ENCODE measurements at regions not wholly inside any gene's neighbourhood (a gene's known extent, or its start where the extent isn't known, plus 50 kb on each side); places are given as distances from the start of the nearest gene placed in this dataset.

DNA sequence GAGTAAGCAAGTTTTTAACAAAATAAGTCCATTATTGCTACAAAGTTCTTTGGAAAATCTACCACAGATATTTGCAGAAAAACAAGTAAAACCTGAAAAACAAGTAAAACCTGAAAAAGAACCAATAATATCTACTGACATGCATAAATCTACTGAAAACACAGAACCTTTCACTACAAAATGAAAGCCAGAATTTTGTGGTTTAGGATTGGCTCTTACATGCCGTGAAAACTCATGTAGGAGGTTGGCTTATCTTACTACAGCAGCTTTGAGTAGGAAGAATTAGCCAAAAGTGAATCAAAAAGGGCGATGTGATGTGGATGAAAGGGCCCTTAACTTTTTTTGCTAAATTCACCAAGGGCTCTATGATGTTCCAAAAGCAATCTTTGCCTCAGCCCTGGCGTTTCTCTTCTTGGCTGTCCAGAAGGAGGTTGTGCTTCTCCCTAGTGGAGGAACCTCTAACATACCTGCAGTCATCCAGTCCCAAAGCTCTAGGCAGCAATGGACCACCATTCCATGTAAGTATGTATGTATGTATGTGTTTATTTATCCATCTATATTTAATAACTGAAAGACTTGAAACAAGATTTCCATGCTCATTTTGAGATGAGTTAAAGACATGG is 93.5 kb upstream of the ZNF804B start:
- H3K9me3 ChIP-seq (replicated peaks; ENCODE audit: low read length): no peaks in the 10 kb centered on the region
- H3K9ac ChIP-seq (ENCODE audit: low read depth, low read length): no peak overlapping the region
- no peaks in the 10 kb centered on the region for H3K4me1 ChIP-seq (ENCODE audit: control insufficient read depth, insufficient read depth, low read length)
- no peak overlapping the region for H3K4me3 ChIP-seq (ENCODE audit: low read length)
- no peaks in the 10 kb centered on the region for H3K27me3 ChIP-seq (ENCODE audit: control insufficient read depth, insufficient read depth, low read length)
- no peaks in the 10 kb centered on the region for H3K36me3 ChIP-seq (ENCODE audit: insufficient read depth, low read length)
- no peak overlapping the region for H3K4me2 ChIP-seq (ENCODE audit: low read length)

DNA sequence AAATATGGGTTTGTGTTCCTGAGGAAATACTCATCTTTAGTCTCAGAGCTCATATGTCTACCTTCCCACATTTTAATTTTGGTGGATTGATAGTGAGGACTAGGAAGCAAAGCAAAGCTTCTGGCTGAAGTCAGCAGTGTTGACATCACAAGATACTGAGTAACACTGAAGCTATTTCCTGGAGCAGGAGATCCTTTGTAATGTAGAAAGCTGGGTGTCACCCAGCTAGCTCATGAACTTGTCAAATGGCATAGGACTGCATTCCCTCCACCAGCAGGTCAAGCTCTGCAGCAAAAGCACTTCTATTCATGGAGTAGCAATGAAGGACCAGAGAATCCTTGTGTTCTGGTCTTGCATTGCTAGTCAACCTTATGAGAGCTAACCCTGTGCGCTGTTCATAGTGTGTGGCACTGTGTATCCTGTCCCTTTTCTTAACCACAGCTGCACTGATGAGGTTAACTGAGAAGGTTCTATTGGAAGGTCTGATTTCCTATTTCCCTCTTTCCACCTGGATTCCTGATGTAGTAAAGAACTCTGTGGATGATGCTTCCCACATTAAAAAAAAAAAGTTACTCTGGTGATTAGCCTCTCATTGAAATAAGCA is 94.8 kb upstream of the ZNF804B start:
- H3K9me3 ChIP-seq (replicated peaks; ENCODE audit: low read length): no peaks in the 10 kb centered on the region
- H3K4me2 ChIP-seq (ENCODE audit: low read length): no peak overlapping the region
- H3K36me3 ChIP-seq (ENCODE audit: insufficient read depth, low read length): no peaks in the 10 kb centered on the region
- no peak overlapping the region for H3K9ac ChIP-seq (ENCODE audit: low read depth, low read length)
- no peaks in the 10 kb centered on the region for H3K27me3 ChIP-seq (ENCODE audit: control insufficient read depth, insufficient read depth, low read length)
- H3K4me1 ChIP-seq (ENCODE audit: control insufficient read depth, insufficient read depth, low read length): no peaks in the 10 kb centered on the region
- H3K4me3 ChIP-seq (ENCODE audit: low read length): no peak overlapping the region

DNA sequence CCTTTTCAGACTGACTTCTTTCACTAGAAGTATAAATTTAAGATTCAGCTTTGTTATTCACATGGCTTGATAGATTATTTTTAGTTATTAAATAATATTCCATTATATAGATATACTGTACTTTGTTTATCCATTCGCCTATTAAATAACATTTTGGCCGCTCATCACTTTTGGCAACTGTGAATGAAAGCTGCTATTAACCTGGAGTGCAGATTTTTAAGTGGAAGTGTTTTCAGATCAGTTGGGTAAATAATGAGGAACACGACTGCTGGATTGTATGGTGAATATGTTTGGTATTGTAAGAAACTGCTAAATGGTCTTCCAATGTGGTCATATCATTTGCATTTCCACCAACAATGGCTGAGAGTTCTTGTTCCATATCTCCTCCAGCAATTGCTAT is 97.6 kb upstream of the ZNF804B start:
- Histone ChIP-seq H3K4me2 (ENCODE audit: low read length) (no peak overlapping the region), H3K9ac (ENCODE audit: low read depth, low read length) (no peak overlapping the region), H3K4me3 (ENCODE audit: low read length) (no peak overlapping the region), H3K36me3 (ENCODE audit: insufficient read depth, low read length) (no peaks in the 10 kb centered on the region), H3K9me3 (replicated peaks; ENCODE audit: low read length) (no peaks in the 10 kb centered on the region), H3K4me1 (ENCODE audit: control insufficient read depth, insufficient read depth, low read length) (no peaks in the 10 kb centered on the region), H3K27me3 (ENCODE audit: control insufficient read depth, insufficient read depth, low read length) (no peaks in the 10 kb centered on the region)

DNA sequence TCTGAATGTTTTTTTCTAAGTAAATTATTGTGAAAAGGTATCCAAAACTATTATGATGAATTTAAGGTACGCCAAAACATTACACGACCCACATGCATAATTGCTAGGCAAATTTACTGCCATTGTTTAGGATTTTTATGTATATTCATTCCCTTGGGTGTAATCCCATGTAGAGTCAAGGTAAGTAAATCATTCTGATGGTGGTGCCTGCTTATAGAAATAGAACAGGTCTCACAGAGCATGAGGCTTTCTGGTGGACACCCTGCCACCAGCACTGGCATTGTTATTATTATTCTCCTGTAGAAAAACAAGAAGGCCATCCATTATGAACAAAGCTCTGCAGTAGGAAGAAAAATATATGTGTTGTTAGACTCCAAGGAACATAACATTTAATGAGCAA is 111.7 kb upstream of the ZNF804B start:
- Histone ChIP-seq H3K9me3 (replicated peaks; ENCODE audit: low read length) (no peaks in the 10 kb centered on the region), H3K27me3 (ENCODE audit: control insufficient read depth, insufficient read depth, low read length) (no peaks in the 10 kb centered on the region), H3K4me2 (ENCODE audit: low read length) (no peak overlapping the region), H3K4me3 (ENCODE audit: low read length) (no peak overlapping the region), H3K36me3 (ENCODE audit: insufficient read depth, low read length) (no peaks in the 10 kb centered on the region), H3K4me1 (ENCODE audit: control insufficient read depth, insufficient read depth, low read length) (no peaks in the 10 kb centered on the region), H3K9ac (ENCODE audit: low read depth, low read length) (no peak overlapping the region)

DNA sequence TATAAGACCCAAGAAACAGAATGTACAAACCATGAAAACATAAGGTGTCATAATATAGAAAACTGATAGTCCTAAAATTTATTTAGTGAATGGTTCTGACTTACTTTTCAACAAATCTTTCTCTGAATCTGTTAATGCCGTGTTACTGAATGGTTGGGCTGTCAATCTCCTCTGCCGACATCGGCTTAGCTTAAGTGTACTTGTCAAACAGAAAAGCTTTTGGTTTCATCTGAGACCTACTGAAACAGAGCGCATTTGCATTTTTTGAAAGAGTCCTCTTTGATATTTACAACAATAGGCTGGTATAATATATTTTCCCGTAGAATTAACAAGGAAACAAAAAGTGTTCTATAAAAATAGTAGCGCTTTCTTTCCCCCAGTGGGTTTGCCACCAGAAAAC is 120.9 kb upstream of the ZNF804B start:
- Histone ChIP-seq H3K27me3 (ENCODE audit: control insufficient read depth, insufficient read depth, low read length) (no peaks in the 10 kb centered on the region), H3K4me1 (ENCODE audit: control insufficient read depth, insufficient read depth, low read length) (no peaks in the 10 kb centered on the region), H3K4me3 (ENCODE audit: low read length) (no peak overlapping the region), H3K9ac (ENCODE audit: low read depth, low read length) (no peak overlapping the region), H3K9me3 (replicated peaks; ENCODE audit: low read length) (no peaks in the 10 kb centered on the region), H3K4me2 (ENCODE audit: low read length) (no peak overlapping the region), H3K36me3 (ENCODE audit: insufficient read depth, low read length) (no peaks in the 10 kb centered on the region)

DNA sequence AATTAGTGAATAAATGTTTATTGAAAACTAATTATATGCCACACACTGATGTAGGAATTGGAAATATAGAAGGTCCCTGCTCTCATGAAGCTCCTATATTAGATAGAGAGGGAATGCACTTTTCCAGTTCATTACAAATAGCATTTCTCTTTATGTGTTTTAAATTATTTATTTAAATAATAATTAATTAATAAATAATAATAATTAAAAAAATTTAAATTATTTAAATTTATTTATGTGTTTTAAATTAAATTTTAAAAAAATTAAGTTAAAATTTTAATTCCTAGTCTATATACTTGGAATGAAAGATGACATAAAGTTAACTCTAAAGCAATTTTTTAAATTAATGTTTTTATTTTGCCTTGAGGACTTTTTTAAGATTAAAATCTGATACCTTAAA is 121.7 kb upstream of the ZNF804B start:
- Histone ChIP-seq H3K9ac (ENCODE audit: low read depth, low read length) (no peak overlapping the region), H3K4me3 (ENCODE audit: low read length) (no peak overlapping the region), H3K9me3 (replicated peaks; ENCODE audit: low read length) (no peaks in the 10 kb centered on the region), H3K4me1 (ENCODE audit: control insufficient read depth, insufficient read depth, low read length) (no peaks in the 10 kb centered on the region), H3K4me2 (ENCODE audit: low read length) (no peak overlapping the region), H3K27me3 (ENCODE audit: control insufficient read depth, insufficient read depth, low read length) (no peaks in the 10 kb centered on the region), H3K36me3 (ENCODE audit: insufficient read depth, low read length) (no peaks in the 10 kb centered on the region)

DNA sequence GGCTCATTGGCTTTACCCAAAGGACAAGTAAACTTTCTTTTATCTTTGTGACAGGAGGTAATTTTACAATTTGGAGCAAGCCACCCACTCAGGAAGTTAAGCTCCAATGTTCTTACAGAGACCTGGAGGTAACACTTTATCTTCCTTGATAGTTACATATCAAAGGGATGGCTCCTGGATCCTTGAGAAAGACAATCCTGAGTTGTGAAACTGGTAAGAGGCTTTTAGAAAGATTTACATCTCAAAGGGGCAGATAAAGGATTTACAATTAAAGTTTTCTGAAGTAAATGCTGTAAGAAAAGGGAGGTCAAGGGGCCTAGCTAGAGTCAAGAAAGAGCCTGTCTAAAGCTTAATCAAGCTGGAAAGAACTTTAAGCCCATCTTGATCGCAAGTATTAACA is 124.4 kb upstream of the ZNF804B start:
- Histone ChIP-seq H3K4me3 (ENCODE audit: low read length) (no peak overlapping the region), H3K4me2 (ENCODE audit: low read length) (no peak overlapping the region), H3K9ac (ENCODE audit: low read depth, low read length) (no peak overlapping the region), H3K4me1 (ENCODE audit: control insufficient read depth, insufficient read depth, low read length) (no peaks in the 10 kb centered on the region), H3K36me3 (ENCODE audit: insufficient read depth, low read length) (no peaks in the 10 kb centered on the region), H3K27me3 (ENCODE audit: control insufficient read depth, insufficient read depth, low read length) (no peaks in the 10 kb centered on the region), H3K9me3 (replicated peaks; ENCODE audit: low read length) (no peaks in the 10 kb centered on the region)

DNA sequence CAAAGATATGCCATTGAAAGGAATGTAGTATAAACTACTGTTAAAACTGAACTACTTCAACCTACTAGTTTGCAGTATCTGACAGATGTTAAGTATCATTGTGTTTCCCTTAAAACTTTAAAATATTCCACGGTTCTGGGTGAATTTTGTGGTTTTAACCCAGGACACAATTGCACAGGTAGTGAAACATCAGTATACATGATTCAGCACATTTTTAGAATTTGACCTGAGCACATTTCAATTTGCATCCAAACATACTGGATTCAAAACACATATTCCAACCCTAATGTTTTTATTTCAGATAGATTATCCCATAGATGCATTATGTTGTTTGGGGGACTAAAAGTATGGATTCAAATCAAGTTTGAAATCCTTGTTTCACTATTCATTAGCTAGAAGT is 129.9 kb upstream of the ZNF804B start:
- Histone ChIP-seq H3K36me3 (ENCODE audit: insufficient read depth, low read length) (no peaks in the 10 kb centered on the region), H3K4me1 (ENCODE audit: control insufficient read depth, insufficient read depth, low read length) (no peaks in the 10 kb centered on the region), H3K4me2 (ENCODE audit: low read length) (no peak overlapping the region), H3K9ac (ENCODE audit: low read depth, low read length) (no peak overlapping the region), H3K4me3 (ENCODE audit: low read length) (no peak overlapping the region), H3K27me3 (ENCODE audit: control insufficient read depth, insufficient read depth, low read length) (no peaks in the 10 kb centered on the region), H3K9me3 (replicated peaks; ENCODE audit: low read length) (no peaks in the 10 kb centered on the region)

DNA sequence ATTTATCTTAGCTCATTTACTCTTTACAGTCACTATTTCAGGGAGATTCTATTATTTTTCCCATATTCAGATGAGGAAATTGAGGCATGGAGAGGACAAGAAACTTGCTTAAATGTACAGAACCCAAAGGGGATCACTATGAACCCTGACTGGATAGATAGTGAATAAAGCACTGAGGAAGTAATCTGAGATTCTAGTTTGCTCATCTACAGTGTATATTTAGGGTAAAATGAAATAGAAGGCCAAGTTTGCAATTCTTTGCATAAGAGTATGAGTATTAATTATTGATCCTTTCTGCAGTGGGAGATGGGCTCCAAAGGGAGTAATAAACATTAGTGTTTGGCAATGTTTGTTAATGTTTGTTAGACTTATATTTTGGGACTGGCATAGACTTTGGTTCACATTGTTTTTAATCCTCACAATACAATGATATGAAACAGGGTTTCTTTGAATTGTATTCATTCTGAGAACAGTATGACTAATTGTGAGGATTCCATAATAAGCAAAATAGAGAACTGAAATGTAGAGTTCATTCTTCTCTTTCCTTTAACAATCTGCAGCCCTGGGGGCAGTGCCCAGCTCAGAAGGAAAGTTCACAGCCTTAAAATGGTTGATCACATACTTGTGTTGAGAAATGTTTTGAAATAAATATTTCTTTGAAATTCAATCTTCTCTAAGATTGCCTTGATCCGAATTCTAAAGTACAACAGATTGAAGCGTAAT is 131.0 kb upstream of the ZNF804B start:
- Histone ChIP-seq H3K36me3 (ENCODE audit: insufficient read depth, low read length) (no peaks in the 10 kb centered on the region), H3K9me3 (replicated peaks; ENCODE audit: low read length) (no peaks in the 10 kb centered on the region), H3K4me2 (ENCODE audit: low read length) (no peak overlapping the region), H3K4me1 (ENCODE audit: control insufficient read depth, insufficient read depth, low read length) (no peaks in the 10 kb centered on the region), H3K9ac (ENCODE audit: low read depth, low read length) (no peak overlapping the region), H3K4me3 (ENCODE audit: low read length) (no peak overlapping the region), H3K27me3 (ENCODE audit: control insufficient read depth, insufficient read depth, low read length) (no peaks in the 10 kb centered on the region)

DNA sequence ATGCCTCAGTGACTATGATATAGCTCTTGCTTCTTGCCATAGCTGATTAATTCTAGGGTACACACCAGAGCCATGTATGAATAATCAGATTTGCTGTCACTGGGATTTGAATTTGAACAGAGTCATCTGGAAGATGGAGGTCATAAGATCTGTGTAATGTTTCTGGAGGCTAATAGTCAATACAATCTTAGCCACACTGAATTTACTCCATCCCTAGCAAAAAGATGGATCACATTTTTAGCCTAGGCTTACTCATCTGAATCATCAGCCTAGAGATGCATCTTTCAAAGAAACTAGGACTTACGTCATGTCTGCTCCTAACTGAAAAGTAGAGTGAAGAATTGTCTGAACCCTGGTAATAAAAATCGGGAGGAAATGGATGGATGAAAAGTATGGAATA is 142.3 kb upstream of the ZNF804B start:
- Histone ChIP-seq H3K9me3 (replicated peaks; ENCODE audit: low read length) (no peaks in the 10 kb centered on the region), H3K36me3 (ENCODE audit: insufficient read depth, low read length) (no peaks in the 10 kb centered on the region), H3K4me1 (ENCODE audit: control insufficient read depth, insufficient read depth, low read length) (no peaks in the 10 kb centered on the region), H3K9ac (ENCODE audit: low read depth, low read length) (no peak overlapping the region), H3K27me3 (ENCODE audit: control insufficient read depth, insufficient read depth, low read length) (no peaks in the 10 kb centered on the region), H3K4me3 (ENCODE audit: low read length) (no peak overlapping the region), H3K4me2 (ENCODE audit: low read length) (no peak overlapping the region)

DNA sequence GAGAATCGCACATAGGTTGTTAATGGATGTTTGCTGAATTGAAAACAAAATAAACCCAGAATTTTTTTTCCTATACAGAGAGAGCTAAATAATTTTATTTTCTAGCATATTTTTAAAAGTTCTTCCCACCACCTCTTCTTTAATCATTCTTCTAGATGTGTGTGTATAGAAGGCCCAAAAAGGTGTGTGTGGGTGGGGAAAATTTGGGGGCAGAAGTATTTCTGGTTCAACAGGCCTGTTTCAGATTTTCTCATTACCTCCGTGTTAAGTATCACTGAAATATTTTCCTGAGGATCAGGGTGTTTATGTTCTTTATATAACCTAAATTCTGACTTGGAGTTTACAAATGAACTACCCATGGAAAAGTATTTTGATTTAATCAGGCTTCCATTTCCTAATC is 144.2 kb upstream of the ZNF804B start:
- H3K4me1 ChIP-seq (ENCODE audit: control insufficient read depth, insufficient read depth, low read length): no peaks in the 10 kb centered on the region
- no peaks in the 10 kb centered on the region for H3K36me3 ChIP-seq (ENCODE audit: insufficient read depth, low read length)
- no peak overlapping the region for H3K4me3 ChIP-seq (ENCODE audit: low read length)

DNA sequence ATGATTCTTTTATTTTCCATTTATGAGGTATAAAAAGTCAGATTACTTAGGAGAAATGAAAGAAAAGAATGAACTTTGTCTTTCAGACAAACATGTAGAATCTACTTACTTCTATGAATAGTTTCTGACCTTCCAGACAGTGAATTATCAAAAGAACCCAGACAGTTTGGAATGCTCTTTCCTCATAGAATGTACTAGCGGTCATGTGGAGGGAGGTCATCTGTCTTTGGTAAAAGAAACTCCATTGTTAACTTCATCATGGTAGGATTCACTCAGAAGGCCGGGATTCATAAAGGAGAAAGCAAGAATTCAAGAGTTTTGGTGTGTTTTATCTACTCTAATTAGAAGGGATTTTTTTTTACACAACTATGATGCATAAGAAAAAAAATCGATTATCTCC is 144.8 kb upstream of the ZNF804B start:
- Histone ChIP-seq H3K4me1 (ENCODE audit: control insufficient read depth, insufficient read depth, low read length) (no peaks in the 10 kb centered on the region), H3K9me3 (replicated peaks; ENCODE audit: low read length) (no peaks in the 10 kb centered on the region), H3K4me2 (ENCODE audit: low read length) (no peak overlapping the region), H3K9ac (ENCODE audit: low read depth, low read length) (no peak overlapping the region), H3K4me3 (ENCODE audit: low read length) (no peak overlapping the region), H3K36me3 (ENCODE audit: insufficient read depth, low read length) (no peaks in the 10 kb centered on the region), H3K27me3 (ENCODE audit: control insufficient read depth, insufficient read depth, low read length) (no peaks in the 10 kb centered on the region)

More for the DNA sequence above, 144.2 kb upstream of the ZNF804B start:
- no peak overlapping the region for H3K4me2 ChIP-seq (ENCODE audit: low read length)
- H3K9me3 ChIP-seq (replicated peaks; ENCODE audit: low read length): no peaks in the 10 kb centered on the region
- no peak overlapping the region for H3K9ac ChIP-seq (ENCODE audit: low read depth, low read length)
- no peaks in the 10 kb centered on the region for H3K27me3 ChIP-seq (ENCODE audit: control insufficient read depth, insufficient read depth, low read length)
